DOHH2 (cell line): ENCODE measurements at regions not wholly inside any gene's neighbourhood (a gene's known extent, or its start where the extent isn't known, plus 50 kb on each side); places are given as distances from the start of the nearest gene placed in this dataset.

Experiments used
- H3F3A ChIP-seq: fragments of 200-600 bp; sonication (generic), shearing (Covaris generic); 2 replicates; pipeline ENCODE4 v1.6.0; 2016; ENCODE audit warnings: antibody characterized with exemption, mild to moderate bottlenecking; ENCODE audit not compliant: control insufficient read depth, insufficient read depth
- H3K27ac ChIP-seq: fragments of 200-600 bp; sonication (generic); 2 replicates; pipeline ENCODE4 v1.5.1; 2014; ENCODE audit warnings: low read depth, mild to moderate bottlenecking, low read length, moderate library complexity
- H3K27me3 ChIP-seq: fragments of 200-600 bp; sonication (generic); 2 replicates; pipeline ENCODE4 v1.6.1; 2014; ENCODE audit warnings: mild to moderate bottlenecking, low read length, mixed read lengths; ENCODE audit not compliant: control insufficient read depth
- H3K36me3 ChIP-seq: fragments of 200-600 bp; sonication (generic); 2 replicates; pipeline ENCODE4 v1.6.1; 2014; ENCODE audit warnings: mild to moderate bottlenecking, low read length, moderate library complexity, mixed read lengths; ENCODE audit not compliant: control insufficient read depth
- H3K4me1 ChIP-seq: fragments of 200-600 bp; sonication (generic); 2 replicates; pipeline ENCODE4 v1.6.1; 2014; ENCODE audit warnings: mild to moderate bottlenecking, low read length, mixed read lengths; ENCODE audit not compliant: control insufficient read depth
- H3K4me2 ChIP-seq: fragments of 200-600 bp; sonication (generic); 2 replicates; pipeline ENCODE4 v1.6.0; 2014; ENCODE audit warnings: mild to moderate bottlenecking, low read length, moderate library complexity
- H3K4me3 ChIP-seq: fragments of 200-600 bp; sonication (generic); 2 replicates; pipeline ENCODE4 v1.5.1; 2014; ENCODE audit warnings: mild to moderate bottlenecking, low read length, mixed read lengths
- H3K79me2 ChIP-seq: fragments of 200-600 bp; sonication (generic); 2 replicates; pipeline ENCODE4 v1.6.1; 2014; ENCODE audit warnings: mild to moderate bottlenecking, low read length, mixed read lengths; ENCODE audit not compliant: control insufficient read depth
- H3K9me2 ChIP-seq: fragments of 200-600 bp; sonication (generic); replicated peaks from 2 replicates; pipeline ENCODE4 v1.6.1; 2014; ENCODE audit warnings: mild to moderate bottlenecking, low read length, mixed read lengths; ENCODE audit not compliant: control insufficient read depth
- H3K9me3 ChIP-seq: fragments of 200-600 bp; sonication (generic); 2 replicates; pipeline ENCODE4 v1.6.1; 2014; ENCODE audit warnings: antibody characterized with exemption, low read length, mixed read lengths; ENCODE audit not compliant: control insufficient read depth, insufficient read depth
- H4K20me1 ChIP-seq: fragments of 200-600 bp; sonication (generic); 2 replicates; pipeline ENCODE4 v1.6.0; 2014; ENCODE audit warnings: low read depth, mild to moderate bottlenecking, antibody characterized with exemption, low read length, moderate library complexity; ENCODE audit not compliant: control insufficient read depth, insufficient read depth
- CTCF ChIP-seq: fragments of 200-600 bp; sonication (generic); IDR thresholded peaks from one replicate; pipeline ENCODE4 v1.5.1; 2014; ENCODE audit warnings: antibody characterized with exemption, mild to moderate bottlenecking, low read depth, low read length; ENCODE audit not compliant: poor library complexity, severe bottlenecking
- EZH2phosphoT487 ChIP-seq: fragments of 200-600 bp; sonication (generic); IDR thresholded peaks from 2 replicates; pipeline ENCODE4 v1.6.1; 2017; ENCODE audit warnings: borderline replicate concordance, mild to moderate bottlenecking, antibody characterized with exemption, low read length, moderate library complexity, mixed read lengths

- no peak overlapping the region for H3K4me3 ChIP-seq
- no peak overlapping the region for H3K4me2 ChIP-seq
- H3K79me2 ChIP-seq = no peaks in the 10 kb centered on the region
- H3F3A ChIP-seq = no peaks in the 10 kb centered on the region
- no peaks in the 10 kb centered on the region for H3K27me3 ChIP-seq
- no peaks in the 10 kb centered on the region for H3K9me2 ChIP-seq
- no peaks in the 10 kb centered on the region for H3K4me1 ChIP-seq
- H3K27ac ChIP-seq = no peak overlapping the region
- H4K20me1 ChIP-seq = no peaks in the 10 kb centered on the region
- no peaks in the 10 kb centered on the region; the same call in 1 of the 2 replicates for H3K9me3 ChIP-seq
- no peaks in the 10 kb centered on the region for H3K36me3 ChIP-seq
- TF ChIP-seq EZH2phosphoT487 (no peak), CTCF (no peak)
These were observed 300.4 kb upstream of the CLEC14A start for GRCh38 chr14:38556252-38556651.

GRCh38 chr14:38554026-38554425 lies 298.1 kb upstream of the CLEC14A start:
- Histone ChIP-seq H3K9me2 (no peaks in the 10 kb centered on the region), H3K4me2 (no peak overlapping the region), H3K36me3 (no peaks in the 10 kb centered on the region), H3F3A (no peaks in the 10 kb centered on the region), H3K27ac (no peak overlapping the region), H4K20me1 (no peaks in the 10 kb centered on the region), H3K79me2 (no peaks in the 10 kb centered on the region), H3K9me3 (no peaks in the 10 kb centered on the region; the same call in 1 of the 2 replicates), H3K4me3 (no peak overlapping the region), H3K27me3 (no peaks in the 10 kb centered on the region), H3K4me1 (no peaks in the 10 kb centered on the region)
- TF ChIP-seq CTCF (no peak), EZH2phosphoT487 (no peak)

GRCh38 chr14:38553586-38553985 lies 297.7 kb upstream of the CLEC14A start:
- no peaks in the 10 kb centered on the region for H3K27me3 ChIP-seq

More at GRCh38 chr14:38553586-38553985, 297.7 kb upstream of the CLEC14A start:
- H3K9me3 ChIP-seq = no peaks in the 10 kb centered on the region
- H3K79me2 ChIP-seq = no peaks in the 10 kb centered on the region
- TF ChIP-seq EZH2phosphoT487 (no peak), CTCF (no peak)
- H3K4me3 ChIP-seq = no peak overlapping the region
- H3K4me1 ChIP-seq = no peaks in the 10 kb centered on the region
- H4K20me1 ChIP-seq = no peaks in the 10 kb centered on the region
- H3K4me2 ChIP-seq = no peak overlapping the region
- no peaks in the 10 kb centered on the region for H3K9me2 ChIP-seq
- no peaks in the 10 kb centered on the region for H3F3A ChIP-seq
- H3K36me3 ChIP-seq = no peaks in the 10 kb centered on the region
- no peak overlapping the region for H3K27ac ChIP-seq
